ENCODE measurements at regions not wholly inside any gene's neighbourhood (a gene's known extent, or its start where the extent isn't known, plus 50 kb on each side); places are given as distances from the start of the nearest gene placed in this dataset.
"Not testable (repeated sequence)": the region's sequence is repeated elsewhere in the genome, so short reads cannot be mapped to it uniquely, and the experiment has no call there.

GRCh38 chr13:73656863-73657262 is 477.3 kb downstream of the KLF12 start:
- no peak for ATAC-seq
- peaks cover 4% of the 10 kb centered on the region in 2 donors for H3K9me3 Mint-ChIP-seq

GRCh38 chr13:73653688-73654087 is 480.5 kb downstream of the KLF12 start:
- DNase-seq (ENCODE audit: low spot score in 2 of 2) (no peak), ATAC-seq (no peak)
- no peaks in the 10 kb centered on the region for H3K36me3 Mint-ChIP-seq
- no peak overlapping the region for H3K27ac Mint-ChIP-seq
- peaks cover 0 to 18% of the 10 kb centered on the region in 2 donors for H3K9me3 Mint-ChIP-seq

More at GRCh38 chr13:73656863-73657262, 477.3 kb downstream of the KLF12 start:
- H3K27ac Mint-ChIP-seq, result no peak overlapping the region
- no peaks in the 10 kb centered on the region for H3K36me3 Mint-ChIP-seq
- no peak for DNase-seq (ENCODE audit: low spot score in 2 of 2)

DNA sequence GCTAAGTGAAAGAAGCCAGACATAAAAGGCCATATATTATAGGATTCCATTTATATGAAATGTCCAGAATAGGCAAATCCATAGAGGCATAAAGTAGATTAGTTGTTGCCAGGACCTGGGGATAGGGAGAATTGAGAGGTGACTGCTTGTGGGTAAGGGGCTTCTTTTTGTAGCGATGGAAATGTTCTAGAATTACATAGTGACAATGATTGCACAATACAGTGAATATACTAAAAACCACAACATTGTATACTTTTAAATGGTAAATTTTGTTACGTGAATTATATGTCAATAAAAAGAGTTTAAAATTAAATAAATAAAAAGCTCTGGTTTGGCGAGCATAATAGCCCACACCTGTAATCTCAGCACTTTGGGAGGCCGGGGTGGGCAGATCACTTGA is 486.8 kb downstream of the KLF12 start:
- H3K36me3 Mint-ChIP-seq, result peaks cover 0 to 8% of the 10 kb centered on the region in 2 donors
- peaks cover 0 to 18% of the 10 kb centered on the region in 2 donors for H3K9me3 Mint-ChIP-seq
- DNase-seq (ENCODE audit: low spot score in 2 of 2) (no peak), ATAC-seq (no peak)
- peak overlapping the region in 1 of 2 donors; percentile 25 for H3K27ac Mint-ChIP-seq

DNA sequence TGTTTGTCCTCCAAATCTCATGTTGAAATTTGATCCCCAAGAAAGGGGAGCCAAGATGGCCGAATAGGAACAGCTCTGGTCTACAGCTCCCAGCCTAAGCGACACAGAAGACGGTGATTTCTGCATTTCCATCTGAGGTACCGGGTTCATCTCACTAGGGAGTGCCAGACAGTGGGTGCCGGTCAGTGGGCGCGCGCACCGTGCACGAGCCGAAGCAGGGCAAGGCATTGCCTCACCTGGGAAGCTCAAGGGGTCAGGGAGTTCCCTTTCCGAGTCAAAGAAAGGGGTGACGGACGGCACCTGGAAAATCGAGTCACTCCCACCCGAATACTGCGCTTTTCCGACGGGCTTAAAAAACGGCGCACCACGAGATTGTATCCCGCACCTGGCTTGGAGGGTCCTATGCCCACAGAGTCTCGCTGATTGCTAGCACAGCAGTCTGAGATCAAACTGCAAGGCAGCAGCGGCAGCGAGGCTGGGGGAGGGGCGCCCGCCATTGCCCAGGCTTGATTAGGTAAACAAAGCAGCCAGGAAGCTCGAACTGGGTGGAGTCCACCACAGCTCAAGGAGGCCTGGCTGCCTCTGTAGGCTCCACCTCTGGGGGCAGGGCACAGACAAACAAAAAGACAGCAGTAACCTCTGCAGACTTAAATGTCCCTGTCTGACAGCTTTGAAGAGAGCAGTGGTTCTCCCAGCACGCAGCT is 493.6 kb downstream of the KLF12 start:
- ATAC-seq; H3K9me3 Mint-ChIP-seq; H3K27ac Mint-ChIP-seq; H3K36me3 Mint-ChIP-seq; DNase-seq (ENCODE audit: low spot score in 2 of 2): not testable (repeated sequence)

DNA sequence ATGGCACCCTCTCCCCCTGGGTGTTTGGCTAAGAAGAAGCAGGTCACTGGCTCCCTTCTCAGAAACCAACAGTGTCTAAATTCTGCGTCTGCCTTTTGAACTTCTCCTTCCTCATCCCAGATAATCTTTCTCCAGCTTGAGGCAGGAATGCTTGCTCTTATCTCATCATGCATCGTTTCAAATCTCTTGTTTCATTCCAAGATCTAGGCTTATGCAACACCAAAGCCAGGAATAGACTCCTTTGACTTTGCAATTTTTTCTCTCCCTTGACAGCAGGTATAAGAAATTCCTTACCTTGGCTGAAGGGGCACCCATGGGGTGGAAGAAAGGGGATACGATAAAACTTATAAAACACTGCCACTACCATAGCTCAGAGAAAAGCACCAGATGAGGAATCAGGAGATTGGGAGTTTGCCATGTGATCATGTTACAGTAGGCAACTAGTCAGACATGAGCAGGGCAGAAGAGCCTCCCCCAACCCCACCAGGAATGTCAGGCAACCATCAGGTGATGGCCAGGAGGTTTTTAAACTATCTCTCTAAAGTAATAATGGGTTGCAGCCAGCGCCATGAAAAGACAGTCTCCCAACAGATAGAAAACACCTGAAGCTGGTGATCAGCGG is 498.9 kb downstream of the KLF12 start:
- Mint-ChIP-seq H3K27ac (no peak overlapping the region), H3K36me3 (no peaks in the 10 kb centered on the region), H3K9me3 (peaks cover 0 to 9% of the 10 kb centered on the region in 2 donors)
- ATAC-seq, result no peak
- no peak for DNase-seq (ENCODE audit: low spot score in 2 of 2)

DNA sequence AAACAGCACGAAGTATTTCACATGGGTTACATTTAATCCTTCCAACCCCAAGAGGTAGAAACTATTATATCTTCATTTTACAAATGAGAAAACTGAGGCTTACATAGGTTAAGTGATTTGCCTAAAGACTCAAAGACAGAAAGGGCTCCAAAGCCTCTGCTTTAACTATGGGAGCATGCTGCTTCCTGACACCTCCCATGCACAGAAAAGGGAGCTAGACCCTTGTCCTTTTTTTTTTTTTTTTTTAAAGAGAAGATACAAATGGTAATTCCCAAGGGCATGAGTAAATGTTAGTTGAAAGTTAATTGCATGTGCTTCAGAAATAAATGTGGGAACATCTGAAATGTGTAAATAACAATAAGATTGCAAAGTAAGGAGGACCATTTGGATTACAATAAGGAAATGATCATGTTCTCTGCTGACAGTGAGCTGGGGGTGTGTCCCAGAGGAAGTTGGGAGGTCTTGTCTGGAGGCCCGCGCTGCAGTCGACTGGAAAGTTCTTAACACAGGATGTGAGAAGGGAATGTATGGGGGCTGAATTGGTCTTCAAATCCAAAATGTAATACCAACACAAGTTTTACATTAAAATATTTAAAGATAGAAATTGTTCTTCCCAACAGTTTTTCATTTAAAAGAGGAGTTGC is 500.3 kb downstream of the KLF12 start:
- no peak overlapping the region for H3K27ac Mint-ChIP-seq
- no peaks in the 10 kb centered on the region for H3K36me3 Mint-ChIP-seq
- ATAC-seq, result no peak
- no peak for DNase-seq (ENCODE audit: low spot score in 2 of 2)
- peaks cover 0 to 9% of the 10 kb centered on the region in 2 donors for H3K9me3 Mint-ChIP-seq

GRCh38 chr13:73631411-73631810 is 502.8 kb downstream of the KLF12 start:
- DNase-seq (ENCODE audit: low spot score in 2 of 2) (no peak), ATAC-seq (no peak)
- Mint-ChIP-seq H3K27ac (peak overlapping the region in 1 of 2 donors; percentile 78), H3K36me3 (no peaks in the 10 kb centered on the region), H3K9me3 (peaks cover 0 to 6% of the 10 kb centered on the region in 2 donors)

DNA sequence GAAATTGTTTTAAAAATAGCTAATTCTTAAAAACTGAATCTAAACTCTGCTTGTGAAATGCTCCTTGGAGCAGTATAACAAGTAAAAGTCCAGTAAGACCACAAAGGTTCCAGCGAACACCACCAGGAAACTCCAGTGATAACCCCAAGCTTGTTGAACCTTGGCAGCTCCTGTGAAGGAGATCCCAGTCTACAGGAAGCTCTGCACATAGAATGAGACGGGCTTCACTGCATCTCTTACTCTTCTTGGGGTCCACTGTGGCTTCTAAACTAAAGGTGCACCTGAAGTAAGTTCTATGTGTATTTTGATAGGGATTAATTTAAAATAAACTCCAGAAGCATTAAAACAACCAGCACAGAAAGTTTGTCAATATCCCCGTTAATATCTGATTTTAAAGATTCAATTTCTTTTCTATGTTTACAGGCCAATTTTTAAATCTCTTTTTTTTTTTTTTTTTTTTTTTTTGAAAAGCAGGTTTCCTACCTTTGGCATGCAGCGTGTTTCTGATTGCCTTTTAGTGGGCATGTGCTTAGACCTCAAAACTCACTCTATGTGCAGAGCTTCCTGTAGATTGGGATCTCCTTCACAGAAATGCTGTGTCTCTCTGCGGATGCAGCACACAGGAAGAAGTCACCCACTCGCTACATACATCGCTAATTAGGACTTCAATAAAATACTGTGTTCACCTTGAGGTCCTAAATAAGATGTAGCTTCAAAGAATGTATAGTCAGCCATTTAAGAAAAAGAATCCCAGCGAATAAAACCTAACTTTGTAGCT is 508.5 kb downstream of the KLF12 start:
- H3K27ac Mint-ChIP-seq, result no peak overlapping the region

GRCh38 chr13:73623281-73623680 is 510.9 kb downstream of the KLF12 start:
- H3K36me3 Mint-ChIP-seq, result no peaks in the 10 kb centered on the region
- DNase-seq (ENCODE audit: low spot score in 2 of 2) (no peak), ATAC-seq (no peak)
- H3K9me3 Mint-ChIP-seq, result no peaks in the 10 kb centered on the region
- H3K27ac Mint-ChIP-seq, result no peak overlapping the region

More for the DNA sequence above, 508.5 kb downstream of the KLF12 start:
- DNase-seq (ENCODE audit: low spot score in 2 of 2) (no peak), ATAC-seq (peak; percentile 41 to 48)
- Mint-ChIP-seq H3K9me3 (no peaks in the 10 kb centered on the region), H3K36me3 (no peaks in the 10 kb centered on the region)

- no peak overlapping the region for H3K27ac Mint-ChIP-seq
- ATAC-seq (no peak), DNase-seq (ENCODE audit: low spot score in 2 of 2) (no peak)
- no peaks in the 10 kb centered on the region for H3K9me3 Mint-ChIP-seq
- peaks cover 0 to 1% of the 10 kb centered on the region in 2 donors for H3K36me3 Mint-ChIP-seq
Observed at GRCh38 chr13:73622381-73622780, 511.8 kb downstream of the KLF12 start.

DNA sequence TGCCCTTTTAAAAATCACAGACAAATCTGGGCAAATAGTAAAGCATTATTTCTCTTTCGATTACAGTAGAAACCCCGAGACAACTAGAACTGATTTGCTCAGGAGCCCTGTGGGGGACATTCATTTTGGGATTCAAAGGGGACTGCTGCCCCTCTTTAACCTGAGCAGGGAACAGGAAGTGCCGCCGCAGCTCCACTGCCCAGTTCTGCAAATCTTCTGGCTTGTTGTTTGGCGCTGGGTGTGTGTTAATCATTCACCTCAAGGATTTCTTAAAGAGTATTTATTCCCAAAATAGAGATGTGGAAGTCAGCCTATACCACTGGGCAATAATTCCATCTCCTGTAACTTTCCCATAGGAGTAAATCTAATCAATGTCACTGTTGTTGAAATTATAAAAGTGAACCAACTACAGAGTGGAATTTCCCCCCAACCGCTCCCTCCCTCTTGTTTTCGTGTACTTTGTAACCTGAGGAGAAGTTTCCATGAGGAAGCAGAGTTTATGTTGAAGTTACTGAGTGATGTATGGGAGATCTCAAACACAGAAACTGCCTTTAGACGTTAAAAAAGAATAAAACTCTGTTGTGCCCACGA is 515.8 kb downstream of the KLF12 start:
- ATAC-seq, result no peak
- DNase-seq (ENCODE audit: low spot score in 2 of 2), result no peak
- Mint-ChIP-seq H3K9me3 (peaks cover 0 to 5% of the 10 kb centered on the region in 2 donors), H3K27ac (no peak overlapping the region), H3K36me3 (peaks cover 0 to 5% of the 10 kb centered on the region in 2 donors)

GRCh38 chr13:73616861-73617260 is 517.3 kb downstream of the KLF12 start:
- ATAC-seq (no peak), DNase-seq (ENCODE audit: low spot score in 2 of 2) (no peak)
- Mint-ChIP-seq H3K9me3 (peaks cover 0 to 10% of the 10 kb centered on the region in 2 donors), H3K27ac (no peak overlapping the region), H3K36me3 (peaks cover 0 to 5% of the 10 kb centered on the region in 2 donors)

GRCh38 chr13:73610799-73611592 is 523.2 kb downstream of the KLF12 start:
- ATAC-seq (peak in 1 of 2 donors; percentile 84), DNase-seq (ENCODE audit: low spot score in 2 of 2) (no peak)
- Mint-ChIP-seq H3K9me3 (peaks cover 0 to 5% of the 10 kb centered on the region in 2 donors), H3K36me3 (no peaks in the 10 kb centered on the region), H3K27ac (no peak overlapping the region)

GRCh38 chr13:73608711-73609485 is 525.3 kb downstream of the KLF12 start:
- H3K27ac Mint-ChIP-seq, result no peak overlapping the region
- ATAC-seq, result no peak

DNA sequence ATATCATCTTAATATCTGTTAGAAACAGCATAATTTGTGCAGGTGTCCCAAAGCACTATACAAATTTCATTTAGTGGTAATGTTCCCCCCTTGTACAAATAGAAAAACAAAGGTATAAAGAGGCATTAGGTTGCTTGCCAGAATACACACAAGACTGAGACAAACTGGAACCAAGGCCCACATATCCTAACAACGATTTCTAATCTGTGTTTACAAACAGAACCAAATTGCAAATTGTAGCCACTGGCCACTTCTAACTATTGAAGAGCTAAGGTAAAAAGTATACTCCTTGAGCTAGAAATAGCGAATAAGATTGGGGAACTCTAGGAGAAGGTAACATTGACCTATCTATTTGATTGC is 526.1 kb downstream of the KLF12 start:
- Mint-ChIP-seq H3K9me3 (peaks cover 0 to 5% of the 10 kb centered on the region in 2 donors), H3K36me3 (no peaks in the 10 kb centered on the region), H3K27ac (no peak overlapping the region)
- ATAC-seq (no peak), DNase-seq (ENCODE audit: low spot score in 2 of 2) (no peak)

More at GRCh38 chr13:73608711-73609485, 525.3 kb downstream of the KLF12 start:
- Mint-ChIP-seq H3K9me3 (peaks cover 0 to 5% of the 10 kb centered on the region in 2 donors), H3K36me3 (no peaks in the 10 kb centered on the region)
- no peak for DNase-seq (ENCODE audit: low spot score in 2 of 2)

Measured in activated naive CD4-positive, alpha-beta T cell treated with anti-CD3 and anti-CD28 coated beads, Interleukin-2, amount 50 U/mL, for 72 hours (primary cell).